ENCODE measurements at regions not wholly inside any gene's neighbourhood (a gene's known extent, or its start where the extent isn't known, plus 50 kb on each side); places are given as distances from the start of the nearest gene placed in this dataset.

DNA sequence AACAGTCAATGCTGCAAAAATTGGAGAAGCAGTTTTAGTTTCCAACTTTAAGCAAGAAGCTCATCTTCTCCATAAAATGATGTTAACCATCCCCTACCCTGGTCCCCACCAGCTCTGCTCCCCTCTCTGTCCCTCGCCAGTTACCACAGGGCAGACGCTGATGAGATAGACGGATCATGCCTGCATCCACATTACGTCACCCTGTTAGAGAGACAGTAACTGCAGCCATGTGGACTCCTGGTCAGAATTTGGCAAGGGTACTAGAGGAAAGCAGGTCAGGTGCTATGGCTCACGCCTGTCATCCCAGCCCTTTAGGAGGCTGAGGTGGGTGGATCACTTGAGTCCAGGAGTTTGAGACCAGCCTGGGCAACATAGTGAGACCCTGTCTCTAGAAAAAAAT is 81.9 kb upstream of the FZD8 start:
- TF ChIP-seq POLR2A (IDR thresholded peaks at IDR 0.05) (no peak), EP300 (IDR thresholded peaks at IDR 0.05) (no peak)
- TF ChIP-seq, protein P1, sequence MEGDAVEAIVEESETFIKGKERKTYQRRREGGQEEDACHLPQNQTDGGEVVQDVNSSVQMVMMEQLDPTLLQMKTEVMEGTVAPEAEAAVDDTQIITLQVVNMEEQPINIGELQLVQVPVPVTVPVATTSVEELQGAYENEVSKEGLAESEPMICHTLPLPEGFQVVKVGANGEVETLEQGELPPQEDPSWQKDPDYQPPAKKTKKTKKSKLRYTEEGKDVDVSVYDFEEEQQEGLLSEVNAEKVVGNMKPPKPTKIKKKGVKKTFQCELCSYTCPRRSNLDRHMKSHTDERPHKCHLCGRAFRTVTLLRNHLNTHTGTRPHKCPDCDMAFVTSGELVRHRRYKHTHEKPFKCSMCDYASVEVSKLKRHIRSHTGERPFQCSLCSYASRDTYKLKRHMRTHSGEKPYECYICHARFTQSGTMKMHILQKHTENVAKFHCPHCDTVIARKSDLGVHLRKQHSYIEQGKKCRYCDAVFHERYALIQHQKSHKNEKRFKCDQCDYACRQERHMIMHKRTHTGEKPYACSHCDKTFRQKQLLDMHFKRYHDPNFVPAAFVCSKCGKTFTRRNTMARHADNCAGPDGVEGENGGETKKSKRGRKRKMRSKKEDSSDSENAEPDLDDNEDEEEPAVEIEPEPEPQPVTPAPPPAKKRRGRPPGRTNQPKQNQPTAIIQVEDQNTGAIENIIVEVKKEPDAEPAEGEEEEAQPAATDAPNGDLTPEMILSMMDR (IDR thresholded peaks at IDR 0.05) = no peak
